ENCODE measurements at regions not wholly inside any gene's neighbourhood (a gene's known extent, or its start where the extent isn't known, plus 50 kb on each side); places are given as distances from the start of the nearest gene placed in this dataset.

GRCh38 chr7:13055732-13056368, 368.4 kb downstream of the ARL4A start (continued):
- TF ChIP-seq ZNF462 (CRISPR knock-in tag; IDR thresholded peaks at IDR 0.05): no peak
- no peak for TF ChIP-seq CTCF (conservative IDR thresholded peaks at IDR 0.05; ENCODE audit: low read depth in 2 of 2)
- TF ChIP-seq POLR2AphosphoS5 (IDR thresholded peaks at IDR 0.05; ENCODE audit: low read depth): no peak

GRCh38 chr7:13057462-13058200, 370.2 kb downstream of the ARL4A start:
- Mint-ChIP-seq H3K4me1 (peaks cover 5% of the 10 kb centered on the region; the same call in 2 of the 3 replicates), H3K9me3 (no peaks in the 10 kb centered on the region), H3K4me3 (no peak overlapping the region), H3K27ac (no peak overlapping the region), H3K36me3 (ENCODE audit: low read depth) (no peaks in the 10 kb centered on the region), H3K27me3 (ENCODE audit: insufficient read depth, low read depth, poor library complexity) (no peaks in the 10 kb centered on the region)
- Histone ChIP-seq H3K4me3 (no peak overlapping the region), H3K4me2 (no peak overlapping the region), H4K20me1 (replicated peaks; ENCODE audit: insufficient read depth) (no peaks in the 10 kb centered on the region), H3K9me2 (ENCODE audit: insufficient read depth) (no peaks in the 10 kb centered on the region), H3F3A (replicated peaks; ENCODE audit: low read depth) (no peaks in the 10 kb centered on the region), H3K27ac (ENCODE audit: low read depth) (no peak overlapping the region), H2AFZ (no peak overlapping the region), H3K79me2 (replicated peaks; ENCODE audit: insufficient read depth) (no peaks in the 10 kb centered on the region), H3K4me1 (ENCODE audit: insufficient read depth) (no peaks in the 10 kb centered on the region), H3K27me3 (ENCODE audit: insufficient read depth) (no peaks in the 10 kb centered on the region), H3K36me3 (ENCODE audit: insufficient read depth) (no peaks in the 10 kb centered on the region)
- DNase-seq (ENCODE audit: low spot score) (no peak), ATAC-seq (no peak)
- no peak for TF ChIP-seq ETS1 (IDR thresholded peaks at IDR 0.05)
- TF ChIP-seq CREB1 (CRISPR knock-in tag; IDR thresholded peaks at IDR 0.05; ENCODE audit: low read depth): no peak
- no peak for TF ChIP-seq ZNF331 (CRISPR knock-in tag; IDR thresholded peaks at IDR 0.05; ENCODE audit: low read depth)
- no peak for TF ChIP-seq EZH2phosphoT487 (IDR thresholded peaks at IDR 0.05; ENCODE audit: unreplicated experiment)
- TF ChIP-seq NANOG (IDR thresholded peaks at IDR 0.05; ENCODE audit: borderline replicate concordance): no peak
- no peak for TF ChIP-seq REST (IDR thresholded peaks at IDR 0.05; ENCODE audit: unreplicated experiment)
- no peak for TF ChIP-seq STAT1 (IDR thresholded peaks at IDR 0.05; ENCODE audit: unreplicated experiment)
- no peak for TF ChIP-seq ZNF114 (CRISPR knock-in tag; IDR thresholded peaks at IDR 0.05)
- no peak for TF ChIP-seq EZH2 (IDR thresholded peaks at IDR 0.05; ENCODE audit: low read depth, unreplicated experiment)

Measured in GM23338 (cell line).